Calu3 (cell line): ENCODE measurements at regions not wholly inside any gene's neighbourhood (a gene's known extent, or its start where the extent isn't known, plus 50 kb on each side); places are given as distances from the start of the nearest gene placed in this dataset.
"Not testable (repeated sequence)": the region's sequence is repeated elsewhere in the genome, so short reads cannot be mapped to it uniquely, and the experiment has no call there.

Experiments used
- BruUV-seq: library from RNA; stranded (reverse); fragments of 400-500 nt; replicated peaks from 2 replicates; lab custom pipeline; 2021; lab: Mats Ljungman, UMichigan
- CTCF ChIA-PET: fragments of 300-600 bp; sonication (Branson Sonifier 250); formaldehyde crosslinking; loops from one replicate; lab custom pipeline; 2022; ENCODE audit warnings: antibody characterized with exemption; lab: Charles Lee
- DNase-seq: peaks from one replicate; pipeline ENCODE4 v3.0.0; 2022
- H3K27ac Mint-ChIP-seq: one replicate; pipeline ENCODE4 v1.8.0; 2022; ENCODE audit warnings: mixed read lengths; ENCODE audit not compliant: unreplicated experiment
- H3K27me3 Mint-ChIP-seq: one replicate; pipeline ENCODE4 v1.8.0; 2022; ENCODE audit warnings: mixed read lengths; ENCODE audit not compliant: unreplicated experiment
- H3K36me3 Mint-ChIP-seq: one replicate; pipeline ENCODE4 v1.8.0; 2022; ENCODE audit warnings: mild to moderate bottlenecking, moderate library complexity, mixed read lengths; ENCODE audit not compliant: insufficient read depth, unreplicated experiment
- H3K4me1 Mint-ChIP-seq: one replicate; pipeline ENCODE4 v1.8.0; 2022; ENCODE audit warnings: mild to moderate bottlenecking, low read depth, mixed read lengths; ENCODE audit not compliant: unreplicated experiment
- H3K4me3 Mint-ChIP-seq: one replicate; pipeline ENCODE4 v1.8.0; 2022; ENCODE audit warnings: mild to moderate bottlenecking, low read depth, moderate library complexity, mixed read lengths; ENCODE audit not compliant: unreplicated experiment
- H3K9me3 Mint-ChIP-seq: one replicate; pipeline ENCODE4 v1.8.0; 2022; ENCODE audit warnings: low read depth, mixed read lengths; ENCODE audit not compliant: unreplicated experiment
- intact Hi-C: fragments of 100-400 bp; cut with micrococcal nuclease; formaldehyde crosslinking; loops from one replicate; pipeline ENCODE4 v1.10.0; 2022; ENCODE audit not compliant: unreplicated experiment
- TF ChIP-seq, protein P1 (sequence below): fragments of 200-600 bp; IDR thresholded peaks from one replicate; pipeline ENCODE4 v1.8.0; 2022; ENCODE audit warnings: antibody characterized with exemption; ENCODE audit not compliant: unreplicated experiment

DNA sequence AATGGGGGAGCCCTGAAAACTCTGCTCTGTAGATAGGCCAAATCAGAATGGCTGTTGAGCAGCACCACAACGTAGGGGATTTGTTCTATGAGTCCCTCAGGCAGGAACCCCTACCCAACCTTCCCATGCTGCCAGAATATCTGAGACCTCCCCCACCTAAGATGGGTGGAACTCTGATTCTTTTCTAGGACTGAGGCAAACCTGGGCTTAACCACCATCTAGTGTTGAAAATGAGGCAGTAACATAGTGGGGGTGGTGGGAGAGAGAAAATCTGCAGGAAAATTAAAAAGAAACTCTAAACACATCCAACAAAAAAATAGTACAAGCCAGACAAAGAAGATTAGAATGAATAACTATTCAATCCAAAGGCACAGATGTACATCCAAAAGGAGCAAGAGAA is 228.4 kb downstream of the ATPSCKMT start:
- no TSS peak for BruUV-seq
- Mint-ChIP-seq H3K27ac (no peak overlapping the region), H3K4me3 (no peak overlapping the region), H3K9me3 (peaks cover 6% of the 10 kb centered on the region), H3K4me1 (peaks cover 23% of the 10 kb centered on the region), H3K27me3 (no peaks in the 10 kb centered on the region), H3K36me3 (peaks cover 17% of the 10 kb centered on the region)
- intact Hi-C loops, result no loop called here
- CTCF ChIA-PET, result no interaction called here
- TF ChIP-seq, protein P1, sequence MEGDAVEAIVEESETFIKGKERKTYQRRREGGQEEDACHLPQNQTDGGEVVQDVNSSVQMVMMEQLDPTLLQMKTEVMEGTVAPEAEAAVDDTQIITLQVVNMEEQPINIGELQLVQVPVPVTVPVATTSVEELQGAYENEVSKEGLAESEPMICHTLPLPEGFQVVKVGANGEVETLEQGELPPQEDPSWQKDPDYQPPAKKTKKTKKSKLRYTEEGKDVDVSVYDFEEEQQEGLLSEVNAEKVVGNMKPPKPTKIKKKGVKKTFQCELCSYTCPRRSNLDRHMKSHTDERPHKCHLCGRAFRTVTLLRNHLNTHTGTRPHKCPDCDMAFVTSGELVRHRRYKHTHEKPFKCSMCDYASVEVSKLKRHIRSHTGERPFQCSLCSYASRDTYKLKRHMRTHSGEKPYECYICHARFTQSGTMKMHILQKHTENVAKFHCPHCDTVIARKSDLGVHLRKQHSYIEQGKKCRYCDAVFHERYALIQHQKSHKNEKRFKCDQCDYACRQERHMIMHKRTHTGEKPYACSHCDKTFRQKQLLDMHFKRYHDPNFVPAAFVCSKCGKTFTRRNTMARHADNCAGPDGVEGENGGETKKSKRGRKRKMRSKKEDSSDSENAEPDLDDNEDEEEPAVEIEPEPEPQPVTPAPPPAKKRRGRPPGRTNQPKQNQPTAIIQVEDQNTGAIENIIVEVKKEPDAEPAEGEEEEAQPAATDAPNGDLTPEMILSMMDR, result no peak
- no peak for DNase-seq

DNA sequence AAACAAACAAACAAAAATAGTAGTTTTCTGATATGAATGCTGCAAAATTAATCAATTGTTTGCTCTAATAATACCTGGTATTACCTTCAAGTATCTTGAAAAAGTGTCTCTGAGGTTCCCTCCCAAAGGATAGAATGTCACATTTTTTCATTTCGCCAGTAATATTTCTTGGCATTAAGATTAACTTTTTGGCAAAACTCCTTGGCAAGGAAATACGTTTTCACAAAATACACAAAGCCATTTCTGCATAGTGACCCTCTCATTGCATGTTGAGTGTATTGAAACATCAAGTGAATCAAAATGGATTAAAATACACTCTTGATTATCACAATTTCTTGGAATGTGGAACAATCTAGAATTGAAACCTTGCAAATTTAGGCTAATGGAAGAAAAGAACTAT is 230.5 kb downstream of the ATPSCKMT start:
- Mint-ChIP-seq H3K36me3 (peaks cover 19% of the 10 kb centered on the region), H3K4me1 (peaks cover 41% of the 10 kb centered on the region), H3K4me3 (no peak overlapping the region), H3K27ac (peak overlapping the region; percentile 88), H3K27me3 (no peaks in the 10 kb centered on the region), H3K9me3 (peaks cover 8% of the 10 kb centered on the region)
- DNase-seq, result no peak
- BruUV-seq, result no TSS peak
- TF ChIP-seq, protein P1, result no peak
- intact Hi-C loops, result loop anchor here (2.0 kb wide), 1 partner anchor 94 kb away; no protein-coding TSS in a partner anchor
- CTCF ChIA-PET, result no interaction called here

- CTCF ChIA-PET, result no interaction called here
- Mint-ChIP-seq H3K4me1 (peaks cover 47% of the 10 kb centered on the region), H3K4me3 (no peak overlapping the region), H3K9me3 (peaks cover 12% of the 10 kb centered on the region), H3K36me3 (peaks cover 19% of the 10 kb centered on the region), H3K27ac (peak overlapping the region; percentile 88), H3K27me3 (no peaks in the 10 kb centered on the region)
- BruUV-seq, result no TSS peak
- DNase-seq, result no peak
- TF ChIP-seq, protein P1, result no peak
- intact Hi-C loops, result loop anchor here (2.0 kb wide), 1 partner anchor 94 kb away; no protein-coding TSS in a partner anchor
These were observed 231.3 kb downstream of the ATPSCKMT start for GRCh38 chr5:10018201-10019069.

- H3K27me3 Mint-ChIP-seq, result no peaks in the 10 kb centered on the region
- BruUV-seq, result no TSS peak
- H3K9me3 Mint-ChIP-seq, result peaks cover 11% of the 10 kb centered on the region
- H3K36me3 Mint-ChIP-seq, result peaks cover 19% of the 10 kb centered on the region
- CTCF ChIA-PET, result no interaction called here
- H3K27ac Mint-ChIP-seq, result peak overlapping the region; percentile 88
- TF ChIP-seq, protein P1, result no peak
- peaks cover 47% of the 10 kb centered on the region for H3K4me1 Mint-ChIP-seq
- intact Hi-C loops, result loop anchor here (2.0 kb wide), 1 partner anchor 93 kb away; no protein-coding TSS in a partner anchor
- H3K4me3 Mint-ChIP-seq, result no peak overlapping the region
- DNase-seq, result no peak
These were observed 231.9 kb downstream of the ATPSCKMT start for GRCh38 chr5:10017786-10018185.

GRCh38 chr5:10016559-10016958 is 233.1 kb downstream of the ATPSCKMT start:
- H3K9me3 Mint-ChIP-seq, CTCF ChIA-PET, H3K27me3 Mint-ChIP-seq, BruUV-seq: not testable (repeated sequence)
- H3K36me3 Mint-ChIP-seq, result peaks cover 19% of the 10 kb centered on the region
- intact Hi-C loops, result loop anchor here (1.0 kb wide), 1 partner anchor 118 kb away; no protein-coding TSS in a partner anchor
- peak; percentile 85 for DNase-seq
- H3K4me3 Mint-ChIP-seq, result peak overlapping the region; percentile 19
- H3K4me1 Mint-ChIP-seq, result peaks cover 47% of the 10 kb centered on the region
- H3K27ac Mint-ChIP-seq, result peak overlapping the region; percentile 67

- Mint-ChIP-seq H3K4me1 (peaks cover 47% of the 10 kb centered on the region), H3K27ac (peak overlapping the region; percentile 56), H3K4me3 (peak overlapping the region; percentile 21), H3K36me3 (peaks cover 19% of the 10 kb centered on the region)
- CTCF ChIA-PET, BruUV-seq, H3K9me3 Mint-ChIP-seq, H3K27me3 Mint-ChIP-seq, DNase-seq: not testable (repeated sequence)
- intact Hi-C loops, result loop anchor here (1.0 kb wide), 1 partner anchor 117 kb away; no protein-coding TSS in a partner anchor
These were observed 234.0 kb downstream of the ATPSCKMT start for GRCh38 chr5:10015681-10016080.
